Liver (tissue), 8 donors: ENCODE measurements at regions not wholly inside any gene's neighbourhood (a gene's known extent, or its start where the extent isn't known, plus 50 kb on each side); places are given as distances from the start of the nearest gene placed in this dataset.

ENCODE experiments used
- DNase-seq: peaks from one replicate; pipeline ENCODE4 v3.0.0-alpha.2; 2017; ENCODE audit warnings: low spot score
- H3K27ac ChIP-seq, 2 donors: one replicate each; pipeline ENCODE4 v1.7.0; 2013; ENCODE audit warnings: inconsistent platforms in 2 of 2, low read length in 2 of 2, control low read depth in 1 of 2, low read depth in 1 of 2, mild to moderate bottlenecking in 1 of 2
- H3K27me3 ChIP-seq, 4 donors: one replicate each; pipeline versions ENCODE4 v1.6.1 to v1.7.0; 2013; ENCODE audit warnings: low read length in 3 of 4, inconsistent platforms in 1 of 4, mild to moderate bottlenecking in 1 of 4, moderate library complexity in 1 of 4; ENCODE audit not compliant: control insufficient read depth in 4 of 4, insufficient read depth in 4 of 4
- H3K36me3 ChIP-seq, 4 donors: one replicate each; pipeline versions ENCODE4 v1.6.1 to v1.7.0; 2013; ENCODE audit warnings: low read length in 3 of 4, mild to moderate bottlenecking in 3 of 4, low read depth in 1 of 4, moderate library complexity in 1 of 4; ENCODE audit not compliant: control insufficient read depth in 4 of 4, insufficient read depth in 3 of 4
- H3K4me1 ChIP-seq, 4 donors: one replicate each; pipeline versions ENCODE4 v1.6.1 to v1.7.0; 2013; ENCODE audit warnings: low read length in 3 of 4, mild to moderate bottlenecking in 3 of 4, moderate library complexity in 1 of 4; ENCODE audit not compliant: control insufficient read depth in 4 of 4, insufficient read depth in 4 of 4
- H3K4me3 ChIP-seq, 3 donors: one replicate each; pipeline versions ENCODE4 v1.6.1 to v1.7.0; 2013; ENCODE audit warnings: low read length in 3 of 3, control low read depth in 1 of 3, low read depth in 1 of 3, mild to moderate bottlenecking in 1 of 3
- H3K9ac ChIP-seq, 2 donors: one replicate each; pipeline ENCODE4 v1.7.0; 2013; ENCODE audit warnings: low read length in 2 of 2, mild to moderate bottlenecking in 2 of 2, moderate library complexity in 2 of 2, control low read depth in 1 of 2, low read depth in 1 of 2
- H3K9me3 ChIP-seq, 4 donors: one replicate each; pipeline versions ENCODE4 v1.6.1 to v1.7.0; 2013; ENCODE audit warnings: low read length in 3 of 4; ENCODE audit not compliant: control insufficient read depth in 4 of 4
- EGR1 ChIP-seq, 2 donors: IDR thresholded peaks; 2 replicates each; pipeline ENCODE4 v1.6.1; 2016 to 2018; ENCODE audit warnings: antibody characterized with exemption in 2 of 2, low read depth in 2 of 2
- FOXA1 ChIP-seq: IDR thresholded peaks from 2 replicates; pipeline ENCODE4 v1.6.1; 2016; ENCODE audit warnings: antibody characterized with exemption
- HNF4A ChIP-seq, 2 donors: conservative IDR thresholded peaks; 2 replicates each; pipeline ENCODE4 v1.6.1; 2016; ENCODE audit warnings: antibody characterized with exemption in 2 of 2, mild to moderate bottlenecking in 2 of 2
- HNF4G ChIP-seq: IDR thresholded peaks from 2 replicates; pipeline ENCODE4 v1.6.1; 2016; ENCODE audit warnings: antibody characterized with exemption
- JUND ChIP-seq, 2 donors: IDR thresholded peaks; 2 replicates each; pipeline ENCODE4 v1.6.1; 2016; ENCODE audit warnings: antibody characterized with exemption in 2 of 2
- RAD21 ChIP-seq, 2 donors: IDR thresholded peaks; 2 replicates each; pipeline ENCODE4 v1.6.1; 2016; ENCODE audit warnings: antibody characterized with exemption in 2 of 2, mild to moderate bottlenecking in 2 of 2
- RXRA ChIP-seq, 2 donors: IDR thresholded peaks; 2 replicates each; pipeline ENCODE4 v1.6.1; 2017 to 2018; ENCODE audit warnings: antibody characterized with exemption in 2 of 2, mild to moderate bottlenecking in 1 of 2
- WGBS: extraction: QIAGEN DNeasy Blood & Tissue Kit; methylation state at CpG from one replicate; pipeline ENCODE4 v1.1.7; 2013; 5-methylcytosine and 5-hydroxymethylcytosine counted together
- TF ChIP-seq, protein P1 (sequence below): IDR thresholded peaks from 2 replicates; pipeline ENCODE4 v1.6.1; 2016; ENCODE audit warnings: antibody characterized with exemption
- TF ChIP-seq, protein P2 (sequence below): IDR thresholded peaks from 2 replicates; pipeline ENCODE4 v1.6.1; 2016; ENCODE audit warnings: antibody characterized with exemption
- TF ChIP-seq, protein P3 (sequence below): IDR thresholded peaks from 2 replicates; pipeline ENCODE4 v1.6.1; 2016; ENCODE audit warnings: antibody characterized with exemption
- TF ChIP-seq, protein P4 (sequence below): IDR thresholded peaks from 2 replicates; pipeline ENCODE4 v1.6.1; 2016; ENCODE audit warnings: antibody characterized with exemption, mild to moderate bottlenecking
- TF ChIP-seq, protein P5 (sequence below): fragments of 150-350 bp; IDR thresholded peaks from 2 replicates; pipeline ENCODE4 v1.5.1; 2017; ENCODE audit warnings: improper control_type of control experiment, low read depth, low read length; ENCODE audit not compliant: missing input control
- donor health status: healthy.
- donor health status: healthy.
- donor health status: healthy.
- donor health status: healthy.
- donor health status: healthy.

DNA sequence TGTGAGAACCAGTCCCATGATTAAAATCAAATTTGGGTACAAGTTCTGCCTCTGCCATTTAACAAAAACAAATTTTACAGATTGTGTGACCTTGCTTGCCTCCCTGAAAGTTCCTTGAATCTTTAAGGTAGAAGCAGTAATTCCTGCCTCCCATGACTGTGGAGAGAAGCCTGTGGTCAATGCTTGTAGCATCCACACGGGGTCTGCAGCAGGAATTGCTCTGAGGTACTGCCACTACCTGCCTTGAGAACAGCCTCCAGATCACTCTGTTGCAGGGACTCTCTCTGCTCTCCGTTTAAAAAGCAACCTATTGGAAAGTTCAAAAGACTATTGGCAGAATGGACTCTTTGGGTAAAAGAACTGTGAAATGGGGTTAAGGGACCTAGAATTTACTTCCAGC, 75.9 kb downstream of the SST start:
- Histone ChIP-seq H3K4me1 (no peaks in the 10 kb centered on the region), H3K36me3 (no peaks in the 10 kb centered on the region), H3K9me3 (no peaks in the 10 kb centered on the region), H3K27me3 (peaks cover 0 to 6% (median 2%) of the 10 kb centered on the region in 4 donors), H3K27ac (no peak overlapping the region), H3K9ac (no peak overlapping the region), H3K4me3 (no peak overlapping the region)
- 32% methylated on average over 2 of the region's 2 CpGs for WGBS
- DNase-seq, result no peak
- TF ChIP-seq, protein P1, sequence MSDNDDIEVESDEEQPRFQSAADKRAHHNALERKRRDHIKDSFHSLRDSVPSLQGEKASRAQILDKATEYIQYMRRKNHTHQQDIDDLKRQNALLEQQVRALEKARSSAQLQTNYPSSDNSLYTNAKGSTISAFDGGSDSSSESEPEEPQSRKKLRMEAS, result no peak

DNA sequence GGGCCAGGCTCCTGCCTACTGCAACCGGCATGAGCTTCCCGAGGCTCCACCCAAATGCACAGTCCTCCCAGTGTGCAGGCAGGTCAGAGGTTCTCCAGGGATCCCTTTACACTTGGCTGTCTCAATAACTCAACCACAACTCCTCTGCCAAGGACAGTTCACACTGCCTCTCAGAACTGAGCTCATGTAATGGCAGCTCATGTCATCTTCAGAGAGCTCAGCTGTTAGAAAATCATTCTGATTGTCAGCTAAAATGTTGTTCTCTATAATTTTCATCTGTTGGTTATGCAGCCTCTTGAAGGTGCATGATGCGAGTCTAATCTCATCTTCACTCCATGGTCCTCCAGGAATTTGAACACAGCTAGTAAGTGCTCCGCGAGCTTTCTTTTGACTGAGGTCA, 76.7 kb downstream of the SST start:
- TF ChIP-seq, protein P2, sequence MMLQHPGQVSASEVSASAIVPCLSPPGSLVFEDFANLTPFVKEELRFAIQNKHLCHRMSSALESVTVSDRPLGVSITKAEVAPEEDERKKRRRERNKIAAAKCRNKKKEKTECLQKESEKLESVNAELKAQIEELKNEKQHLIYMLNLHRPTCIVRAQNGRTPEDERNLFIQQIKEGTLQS, result no peak
- TF ChIP-seq HNF4G (no peak), JUND (IDR thresholded peaks at IDR 0.05) (no peak), RAD21 (IDR thresholded peaks at IDR 0.05) (no peak)
- TF ChIP-seq, protein P3, sequence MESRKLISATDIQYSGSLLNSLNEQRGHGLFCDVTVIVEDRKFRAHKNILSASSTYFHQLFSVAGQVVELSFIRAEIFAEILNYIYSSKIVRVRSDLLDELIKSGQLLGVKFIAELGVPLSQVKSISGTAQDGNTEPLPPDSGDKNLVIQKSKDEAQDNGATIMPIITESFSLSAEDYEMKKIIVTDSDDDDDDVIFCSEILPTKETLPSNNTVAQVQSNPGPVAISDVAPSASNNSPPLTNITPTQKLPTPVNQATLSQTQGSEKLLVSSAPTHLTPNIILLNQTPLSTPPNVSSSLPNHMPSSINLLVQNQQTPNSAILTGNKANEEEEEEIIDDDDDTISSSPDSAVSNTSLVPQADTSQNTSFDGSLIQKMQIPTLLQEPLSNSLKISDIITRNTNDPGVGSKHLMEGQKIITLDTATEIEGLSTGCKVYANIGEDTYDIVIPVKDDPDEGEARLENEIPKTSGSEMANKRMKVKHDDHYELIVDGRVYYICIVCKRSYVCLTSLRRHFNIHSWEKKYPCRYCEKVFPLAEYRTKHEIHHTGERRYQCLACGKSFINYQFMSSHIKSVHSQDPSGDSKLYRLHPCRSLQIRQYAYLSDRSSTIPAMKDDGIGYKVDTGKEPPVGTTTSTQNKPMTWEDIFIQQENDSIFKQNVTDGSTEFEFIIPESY, result no peak
- TF ChIP-seq, protein P4, sequence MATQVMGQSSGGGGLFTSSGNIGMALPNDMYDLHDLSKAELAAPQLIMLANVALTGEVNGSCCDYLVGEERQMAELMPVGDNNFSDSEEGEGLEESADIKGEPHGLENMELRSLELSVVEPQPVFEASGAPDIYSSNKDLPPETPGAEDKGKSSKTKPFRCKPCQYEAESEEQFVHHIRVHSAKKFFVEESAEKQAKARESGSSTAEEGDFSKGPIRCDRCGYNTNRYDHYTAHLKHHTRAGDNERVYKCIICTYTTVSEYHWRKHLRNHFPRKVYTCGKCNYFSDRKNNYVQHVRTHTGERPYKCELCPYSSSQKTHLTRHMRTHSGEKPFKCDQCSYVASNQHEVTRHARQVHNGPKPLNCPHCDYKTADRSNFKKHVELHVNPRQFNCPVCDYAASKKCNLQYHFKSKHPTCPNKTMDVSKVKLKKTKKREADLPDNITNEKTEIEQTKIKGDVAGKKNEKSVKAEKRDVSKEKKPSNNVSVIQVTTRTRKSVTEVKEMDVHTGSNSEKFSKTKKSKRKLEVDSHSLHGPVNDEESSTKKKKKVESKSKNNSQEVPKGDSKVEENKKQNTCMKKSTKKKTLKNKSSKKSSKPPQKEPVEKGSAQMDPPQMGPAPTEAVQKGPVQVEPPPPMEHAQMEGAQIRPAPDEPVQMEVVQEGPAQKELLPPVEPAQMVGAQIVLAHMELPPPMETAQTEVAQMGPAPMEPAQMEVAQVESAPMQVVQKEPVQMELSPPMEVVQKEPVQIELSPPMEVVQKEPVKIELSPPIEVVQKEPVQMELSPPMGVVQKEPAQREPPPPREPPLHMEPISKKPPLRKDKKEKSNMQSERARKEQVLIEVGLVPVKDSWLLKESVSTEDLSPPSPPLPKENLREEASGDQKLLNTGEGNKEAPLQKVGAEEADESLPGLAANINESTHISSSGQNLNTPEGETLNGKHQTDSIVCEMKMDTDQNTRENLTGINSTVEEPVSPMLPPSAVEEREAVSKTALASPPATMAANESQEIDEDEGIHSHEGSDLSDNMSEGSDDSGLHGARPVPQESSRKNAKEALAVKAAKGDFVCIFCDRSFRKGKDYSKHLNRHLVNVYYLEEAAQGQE, result no peak
- Histone ChIP-seq H3K27ac (no peak overlapping the region), H3K36me3 (no peaks in the 10 kb centered on the region), H3K27me3 (peaks cover 0 to 6% (median 2%) of the 10 kb centered on the region in 4 donors), H3K9ac (no peak overlapping the region), H3K9me3 (no peaks in the 10 kb centered on the region), H3K4me1 (no peaks in the 10 kb centered on the region), H3K4me3 (no peak overlapping the region)
- 51% methylated on average over 5 of the region's 5 CpGs for WGBS
- no peak for DNase-seq

DNA sequence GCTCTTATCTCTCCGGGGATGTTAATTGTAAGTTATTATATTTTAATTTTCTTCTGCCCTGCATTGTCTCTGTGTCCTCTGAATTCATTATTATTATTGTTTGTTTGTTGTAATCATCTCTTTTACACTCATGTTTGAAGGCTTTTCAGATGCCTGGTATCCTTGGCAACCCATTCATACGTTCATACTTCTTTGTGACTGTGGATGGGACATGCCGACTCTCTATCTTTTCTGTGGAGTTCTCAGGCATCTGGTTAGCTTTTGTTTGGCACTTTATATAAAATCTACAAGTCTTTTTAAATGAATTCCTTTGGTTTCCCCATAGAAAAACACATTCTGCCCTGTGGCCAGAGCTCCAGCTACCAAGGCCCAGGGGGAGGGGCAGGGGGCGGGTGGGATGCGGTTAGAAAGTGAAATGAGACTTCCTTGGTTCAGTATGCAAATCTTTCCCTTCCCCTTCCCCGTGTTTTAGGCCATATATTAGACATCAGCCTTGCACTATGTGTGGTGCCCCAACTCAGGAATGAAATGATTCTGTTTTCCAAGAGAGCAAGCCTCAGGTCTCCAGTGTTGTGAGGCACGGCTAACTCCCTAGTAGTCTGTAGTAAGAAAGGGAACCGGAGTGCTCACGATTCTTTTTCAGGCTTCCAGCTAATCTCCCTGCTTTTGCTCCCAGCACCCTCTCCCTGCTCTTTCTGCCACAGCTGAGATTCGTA, 79.2 kb downstream of the SST start:
- DNase-seq, result no peak
- Histone ChIP-seq H3K4me1 (no peaks in the 10 kb centered on the region), H3K27me3 (peaks cover 0 to 6% (median 2%) of the 10 kb centered on the region in 4 donors), H3K4me3 (no peak overlapping the region), H3K9ac (no peak overlapping the region), H3K9me3 (no peaks in the 10 kb centered on the region), H3K36me3 (no peaks in the 10 kb centered on the region), H3K27ac (no peak overlapping the region)
- 57% methylated on average over 10 of the region's 10 CpGs for WGBS
- TF ChIP-seq FOXA1, result no peak
- no peak for TF ChIP-seq EGR1 (IDR thresholded peaks at IDR 0.05; ENCODE audit: low read depth in 2 of 2)
- TF ChIP-seq, protein P5, sequence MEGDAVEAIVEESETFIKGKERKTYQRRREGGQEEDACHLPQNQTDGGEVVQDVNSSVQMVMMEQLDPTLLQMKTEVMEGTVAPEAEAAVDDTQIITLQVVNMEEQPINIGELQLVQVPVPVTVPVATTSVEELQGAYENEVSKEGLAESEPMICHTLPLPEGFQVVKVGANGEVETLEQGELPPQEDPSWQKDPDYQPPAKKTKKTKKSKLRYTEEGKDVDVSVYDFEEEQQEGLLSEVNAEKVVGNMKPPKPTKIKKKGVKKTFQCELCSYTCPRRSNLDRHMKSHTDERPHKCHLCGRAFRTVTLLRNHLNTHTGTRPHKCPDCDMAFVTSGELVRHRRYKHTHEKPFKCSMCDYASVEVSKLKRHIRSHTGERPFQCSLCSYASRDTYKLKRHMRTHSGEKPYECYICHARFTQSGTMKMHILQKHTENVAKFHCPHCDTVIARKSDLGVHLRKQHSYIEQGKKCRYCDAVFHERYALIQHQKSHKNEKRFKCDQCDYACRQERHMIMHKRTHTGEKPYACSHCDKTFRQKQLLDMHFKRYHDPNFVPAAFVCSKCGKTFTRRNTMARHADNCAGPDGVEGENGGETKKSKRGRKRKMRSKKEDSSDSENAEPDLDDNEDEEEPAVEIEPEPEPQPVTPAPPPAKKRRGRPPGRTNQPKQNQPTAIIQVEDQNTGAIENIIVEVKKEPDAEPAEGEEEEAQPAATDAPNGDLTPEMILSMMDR, result no peak
- TF ChIP-seq HNF4G, result no peak
- TF ChIP-seq, protein P1, result no peak
- no peak for TF ChIP-seq RXRA (IDR thresholded peaks at IDR 0.05)
- no peak for TF ChIP-seq HNF4A (conservative IDR thresholded peaks at IDR 0.05)
- no peak for TF ChIP-seq JUND (IDR thresholded peaks at IDR 0.05)
- TF ChIP-seq, protein P2, result no peak
